MCF 10A (cell line): ENCODE measurements at regions not wholly inside any gene's neighbourhood (a gene's known extent, or its start where the extent isn't known, plus 50 kb on each side); places are given as distances from the start of the nearest gene placed in this dataset.
A peak's percentile ranks its signal among the peaks of the same experiment; 100 is the strongest.

Experiments used
- BruUV-seq: library from RNA; stranded (reverse); fragments of 400-500 nt; replicated peaks from 2 replicates; lab custom pipeline; 2021; lab: Mats Ljungman, UMichigan
- CTCF ChIA-PET: fragments of 300-600 bp; sonication (Branson Sonifier 250); formaldehyde crosslinking; extraction: SDS; loops from one replicate; lab custom pipeline; 2021; ENCODE audit warnings: antibody characterized with exemption, inconsistent platforms; lab: Yijun Ruan, JAX
- POLR2A ChIA-PET: fragments of 300-600, 350-650 bp; sonication (Branson Sonifier 250); formaldehyde crosslinking; extraction: SDS; loops from one replicate; lab custom pipeline; 2020; ENCODE audit warnings: antibody characterized with exemption, inconsistent platforms; lab: Yijun Ruan, JAX
- DNase-seq: peaks from one replicate; pipeline ENCODE4 v3.0.0-alpha.2; 2018; ENCODE audit not compliant: unreplicated experiment
- H3K27ac Mint-ChIP-seq: one replicate; pipeline ENCODE4 v1.8.0; 2022; ENCODE audit warnings: mild to moderate bottlenecking, low read depth, mixed read lengths; ENCODE audit not compliant: unreplicated experiment
- H3K27me3 Mint-ChIP-seq: one replicate; pipeline ENCODE4 v1.8.0; 2022; ENCODE audit warnings: mixed read lengths; ENCODE audit not compliant: insufficient read depth, unreplicated experiment
- H3K36me3 Mint-ChIP-seq: one replicate; pipeline ENCODE4 v1.8.0; 2022; ENCODE audit warnings: mild to moderate bottlenecking, moderate library complexity, mixed read lengths; ENCODE audit not compliant: insufficient read depth, unreplicated experiment
- H3K4me1 Mint-ChIP-seq: one replicate; pipeline ENCODE4 v1.8.0; 2022; ENCODE audit warnings: mixed read lengths; ENCODE audit not compliant: insufficient read depth, unreplicated experiment
- H3K4me3 Mint-ChIP-seq: one replicate; pipeline ENCODE4 v1.8.0; 2022; ENCODE audit warnings: mild to moderate bottlenecking, moderate library complexity, mixed read lengths; ENCODE audit not compliant: unreplicated experiment
- H3K9me3 Mint-ChIP-seq: one replicate; pipeline ENCODE4 v1.8.0; 2022; ENCODE audit warnings: mixed read lengths; ENCODE audit not compliant: unreplicated experiment
- intact Hi-C: fragments of 100-400 bp; cut with micrococcal nuclease; formaldehyde crosslinking; loops from 2 replicates; pipeline ENCODE4 v1.14.1; 2022
- TF ChIP-seq, protein P1 (sequence below): fragments of 200-600 bp; IDR thresholded peaks from one replicate; pipeline ENCODE4 v1.8.0; 2022; ENCODE audit warnings: antibody characterized with exemption, mild to moderate bottlenecking; ENCODE audit not compliant: unreplicated experiment

DNA sequence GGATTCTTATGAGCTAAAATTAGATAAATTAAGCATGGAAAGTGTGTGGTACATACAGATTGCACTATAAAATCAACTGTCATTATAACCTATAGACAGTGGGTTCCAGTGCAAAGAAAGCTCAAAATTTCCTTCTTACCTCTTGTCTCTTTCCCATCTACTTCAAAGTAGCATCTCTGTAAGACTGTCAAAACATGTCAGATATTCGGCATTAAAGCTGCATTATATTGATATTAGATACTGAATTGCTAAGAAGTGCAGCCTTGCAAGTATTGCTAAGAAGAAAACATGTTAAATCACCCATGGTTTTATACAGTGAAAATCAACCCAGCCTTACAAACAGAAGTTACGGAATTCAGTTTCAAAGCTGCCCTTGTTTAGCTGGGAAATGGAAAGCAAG lies 849.8 kb upstream of the FAT3 start:
- DNase-seq = no peak
- Mint-ChIP-seq H3K4me1 (no peaks in the 10 kb centered on the region), H3K36me3 (no peaks in the 10 kb centered on the region), H3K9me3 (no peaks in the 10 kb centered on the region), H3K27ac (no peak overlapping the region), H3K27me3 (no peaks in the 10 kb centered on the region), H3K4me3 (no peak overlapping the region)
- ChIA-PET CTCF (no interaction called here), POLR2A (no interaction called here)
- intact Hi-C loops = no loop called here
- BruUV-seq = no TSS peak
- TF ChIP-seq, protein P1, sequence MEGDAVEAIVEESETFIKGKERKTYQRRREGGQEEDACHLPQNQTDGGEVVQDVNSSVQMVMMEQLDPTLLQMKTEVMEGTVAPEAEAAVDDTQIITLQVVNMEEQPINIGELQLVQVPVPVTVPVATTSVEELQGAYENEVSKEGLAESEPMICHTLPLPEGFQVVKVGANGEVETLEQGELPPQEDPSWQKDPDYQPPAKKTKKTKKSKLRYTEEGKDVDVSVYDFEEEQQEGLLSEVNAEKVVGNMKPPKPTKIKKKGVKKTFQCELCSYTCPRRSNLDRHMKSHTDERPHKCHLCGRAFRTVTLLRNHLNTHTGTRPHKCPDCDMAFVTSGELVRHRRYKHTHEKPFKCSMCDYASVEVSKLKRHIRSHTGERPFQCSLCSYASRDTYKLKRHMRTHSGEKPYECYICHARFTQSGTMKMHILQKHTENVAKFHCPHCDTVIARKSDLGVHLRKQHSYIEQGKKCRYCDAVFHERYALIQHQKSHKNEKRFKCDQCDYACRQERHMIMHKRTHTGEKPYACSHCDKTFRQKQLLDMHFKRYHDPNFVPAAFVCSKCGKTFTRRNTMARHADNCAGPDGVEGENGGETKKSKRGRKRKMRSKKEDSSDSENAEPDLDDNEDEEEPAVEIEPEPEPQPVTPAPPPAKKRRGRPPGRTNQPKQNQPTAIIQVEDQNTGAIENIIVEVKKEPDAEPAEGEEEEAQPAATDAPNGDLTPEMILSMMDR = no peak

GRCh38 chr11:91373497-91373896 lies 851.1 kb upstream of the FAT3 start:
- Mint-ChIP-seq H3K9me3 (no peaks in the 10 kb centered on the region), H3K36me3 (no peaks in the 10 kb centered on the region), H3K4me3 (no peak overlapping the region), H3K27me3 (no peaks in the 10 kb centered on the region), H3K4me1 (no peaks in the 10 kb centered on the region), H3K27ac (no peak overlapping the region)
- DNase-seq = peak; percentile 11
- ChIA-PET CTCF (no interaction called here), POLR2A (no interaction called here)
- no TSS peak for BruUV-seq
- TF ChIP-seq, protein P1 = no peak
- intact Hi-C loops = no loop called here

DNA sequence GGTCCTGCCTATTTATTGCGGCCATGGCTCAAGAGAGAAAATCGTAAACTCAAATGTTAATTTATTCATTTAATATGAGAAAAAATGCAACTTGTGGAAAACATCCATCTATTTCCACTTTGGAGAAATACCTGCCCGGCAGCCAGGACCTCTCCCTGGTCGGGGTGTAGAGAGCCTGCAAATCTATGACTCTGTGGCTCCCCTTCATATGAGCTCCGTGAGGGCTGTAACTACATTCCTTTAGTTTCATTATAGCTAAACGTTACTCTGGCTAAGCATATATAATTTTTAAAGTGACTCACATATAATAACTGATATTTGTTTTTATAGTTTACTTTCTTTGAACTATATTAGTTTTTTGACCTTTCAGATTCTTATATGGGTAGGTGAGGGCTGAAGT lies 857.8 kb upstream of the FAT3 start:
- Mint-ChIP-seq H3K36me3 (no peaks in the 10 kb centered on the region), H3K9me3 (no peaks in the 10 kb centered on the region), H3K4me1 (no peaks in the 10 kb centered on the region), H3K4me3 (no peak overlapping the region), H3K27me3 (no peaks in the 10 kb centered on the region), H3K27ac (no peak overlapping the region)
- ChIA-PET CTCF (no interaction called here), POLR2A (no interaction called here)
- no TSS peak for BruUV-seq
- TF ChIP-seq, protein P1 = no peak
- DNase-seq = no peak
- intact Hi-C loops = no loop called here

DNA sequence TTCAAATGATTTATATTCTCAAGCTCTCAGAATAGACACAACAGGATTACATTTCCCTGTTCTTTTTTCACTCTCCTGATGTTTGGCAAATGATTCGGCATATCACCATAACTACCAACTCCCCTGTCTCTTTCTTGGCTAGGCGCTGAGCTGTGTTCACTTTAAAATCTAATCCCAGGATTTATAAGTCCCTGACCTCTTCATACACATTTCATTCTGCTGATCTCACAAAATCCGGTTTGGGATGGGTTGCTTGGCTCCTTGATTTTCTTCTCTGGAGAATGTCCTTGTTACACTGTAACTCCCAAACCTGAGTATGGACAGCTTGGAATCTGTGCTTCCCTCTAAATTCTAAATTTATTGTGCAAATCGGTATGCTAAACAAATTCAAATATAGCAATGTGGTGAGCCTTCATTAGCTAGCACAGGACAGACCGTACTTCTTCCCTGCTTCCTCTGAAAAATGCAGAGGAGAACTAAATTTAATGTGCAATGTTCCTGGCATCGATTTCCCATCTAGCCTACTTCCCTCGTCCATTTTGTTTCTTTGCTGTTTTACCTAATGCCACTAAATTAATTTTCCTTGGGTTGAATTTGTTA lies 858.5 kb upstream of the FAT3 start:
- H3K36me3 Mint-ChIP-seq = no peaks in the 10 kb centered on the region
- no peak for DNase-seq
- H3K4me3 Mint-ChIP-seq = no peak overlapping the region
- H3K9me3 Mint-ChIP-seq = no peaks in the 10 kb centered on the region
- ChIA-PET POLR2A (no interaction called here), CTCF (interaction anchor here (0.9 to 1.1 kb wide), 4 partner anchors 22 to 1078 kb away, joined by 3 to 6 read pairs (median 4); no protein-coding TSS in a partner anchor)
- no peak overlapping the region for H3K27ac Mint-ChIP-seq
- TF ChIP-seq, protein P1 = no peak
- intact Hi-C loops = no loop called here
- BruUV-seq = no TSS peak
- no peaks in the 10 kb centered on the region for H3K4me1 Mint-ChIP-seq
- H3K27me3 Mint-ChIP-seq = no peaks in the 10 kb centered on the region
